HG02610 (cell line): ENCODE measurements at regions not wholly inside any gene's neighbourhood (a gene's known extent, or its start where the extent isn't known, plus 50 kb on each side); places are given as distances from the start of the nearest gene placed in this dataset.

Experiments used
- ATAC-seq: cut with Tn5 transposase; IDR thresholded peaks from one replicate; pipeline ENCODE4 v1.9.1; 2021; ENCODE audit warnings: mild to moderate bottlenecking, moderate library complexity; ENCODE audit not compliant: unreplicated experiment

- ATAC-seq: no peak
Measured at GRCh38 chr3:74510261-74510818, 104.1 kb downstream of the CNTN3 start.

GRCh38 chr3:74507691-74508090, 106.8 kb downstream of the CNTN3 start:
- ATAC-seq: no peak

GRCh38 chr3:74506246-74506645, 108.2 kb downstream of the CNTN3 start:
- no peak for ATAC-seq

- no peak for ATAC-seq
Measured at GRCh38 chr3:74501007-74501406, 113.5 kb downstream of the CNTN3 start.

- no peak for ATAC-seq
Measured at GRCh38 chr3:74500257-74500656, 114.2 kb downstream of the CNTN3 start.

GRCh38 chr3:74491874-74492273, 122.6 kb downstream of the CNTN3 start:
- no peak for ATAC-seq

GRCh38 chr3:74489050-74489792, 125.2 kb downstream of the CNTN3 start:
- ATAC-seq: no peak

GRCh38 chr3:74479915-74480314, 134.5 kb downstream of the CNTN3 start:
- ATAC-seq: no peak

- ATAC-seq: no peak
Measured at GRCh38 chr3:74470313-74470712, 144.1 kb downstream of the CNTN3 start.

- no peak for ATAC-seq
Measured at GRCh38 chr3:74469713-74470112, 144.7 kb downstream of the CNTN3 start.

- ATAC-seq: no peak
Measured at GRCh38 chr3:74469151-74469550, 145.3 kb downstream of the CNTN3 start.

GRCh38 chr3:74465715-74466410, 148.6 kb downstream of the CNTN3 start:
- no peak for ATAC-seq

- no peak for ATAC-seq
Measured at GRCh38 chr3:74463515-74463914, 150.9 kb downstream of the CNTN3 start.

- ATAC-seq: no peak
Measured at GRCh38 chr3:74456166-74456565, 158.3 kb downstream of the CNTN3 start.

- no peak for ATAC-seq
Measured at GRCh38 chr3:74447221-74447620, 167.2 kb downstream of the CNTN3 start.

- ATAC-seq: no peak
Measured at GRCh38 chr3:74445541-74445940, 168.9 kb downstream of the CNTN3 start.

- ATAC-seq: no peak
Measured at GRCh38 chr3:74443102-74443501, 171.4 kb downstream of the CNTN3 start.

- ATAC-seq: no peak
Measured at GRCh38 chr3:74442683-74443082, 171.8 kb downstream of the CNTN3 start.

GRCh38 chr3:74442068-74442467, 172.4 kb downstream of the CNTN3 start:
- no peak for ATAC-seq

- no peak for ATAC-seq
Measured at GRCh38 chr3:74436184-74436583, 178.3 kb downstream of the CNTN3 start.

- ATAC-seq: no peak
Measured at GRCh38 chr3:74435631-74436030, 178.8 kb downstream of the CNTN3 start.

GRCh38 chr3:74434406-74434805, 180.1 kb downstream of the CNTN3 start:
- no peak for ATAC-seq
